HG02973 (cell line): ENCODE measurements at regions not wholly inside any gene's neighbourhood (a gene's known extent, or its start where the extent isn't known, plus 50 kb on each side); places are given as distances from the start of the nearest gene placed in this dataset.

ENCODE experiments used
- ATAC-seq: cut with Tn5 transposase; IDR thresholded peaks from one replicate; pipeline ENCODE4 v1.9.1; 2021; ENCODE audit warnings: moderate library complexity; ENCODE audit not compliant: unreplicated experiment

- ATAC-seq, result no peak
Observed at GRCh38 chr7:109121599-109122300, 552.1 kb downstream of the DNAJB9 start.

- ATAC-seq, result no peak
Observed at GRCh38 chr7:109125001-109125400, 555.3 kb downstream of the DNAJB9 start.

- no peak for ATAC-seq
Observed at GRCh38 chr7:109126404-109127050, 556.9 kb downstream of the DNAJB9 start.

GRCh38 chr7:109127145-109127544, 557.5 kb downstream of the DNAJB9 start:
- no peak for ATAC-seq

GRCh38 chr7:109131141-109131540, 561.5 kb downstream of the DNAJB9 start:
- no peak for ATAC-seq

GRCh38 chr7:109136893-109137292, 567.2 kb downstream of the DNAJB9 start:
- ATAC-seq, result no peak

- ATAC-seq, result no peak
Observed at GRCh38 chr7:109154748-109155147, 585.1 kb downstream of the DNAJB9 start.

- no peak for ATAC-seq
Observed at GRCh38 chr7:109158246-109158645, 588.6 kb downstream of the DNAJB9 start.

- no peak for ATAC-seq
Observed at GRCh38 chr7:109176661-109177060, 607.0 kb downstream of the DNAJB9 start.

GRCh38 chr7:109178342-109178741, 608.7 kb downstream of the DNAJB9 start:
- no peak for ATAC-seq

- ATAC-seq, result no peak
Observed at GRCh38 chr7:109179601-109180000, 609.9 kb downstream of the DNAJB9 start.

- no peak for ATAC-seq
Observed at GRCh38 chr7:109190766-109191398, 621.2 kb downstream of the DNAJB9 start.

GRCh38 chr7:109206196-109206595, 636.5 kb downstream of the DNAJB9 start:
- no peak for ATAC-seq

GRCh38 chr7:109213081-109213480, 643.4 kb downstream of the DNAJB9 start:
- no peak for ATAC-seq

GRCh38 chr7:109215341-109215740, 645.7 kb downstream of the DNAJB9 start:
- no peak for ATAC-seq

GRCh38 chr7:109224100-109224499, 654.4 kb downstream of the DNAJB9 start:
- ATAC-seq, result no peak

GRCh38 chr7:109226699-109227098, 657.0 kb downstream of the DNAJB9 start:
- ATAC-seq, result no peak

GRCh38 chr7:109235316-109235715, 665.6 kb downstream of the DNAJB9 start:
- ATAC-seq, result peak; percentile 60

GRCh38 chr7:109246330-109247077, 676.8 kb downstream of the DNAJB9 start:
- ATAC-seq, result no peak

GRCh38 chr7:109256762-109257560, 687.3 kb downstream of the DNAJB9 start:
- ATAC-seq, result no peak

- ATAC-seq, result no peak
Observed at GRCh38 chr7:109259151-109259550, 689.5 kb downstream of the DNAJB9 start.
